ENCODE measurements at regions not wholly inside any gene's neighbourhood (a gene's known extent, or its start where the extent isn't known, plus 50 kb on each side); places are given as distances from the start of the nearest gene placed in this dataset.

DNA sequence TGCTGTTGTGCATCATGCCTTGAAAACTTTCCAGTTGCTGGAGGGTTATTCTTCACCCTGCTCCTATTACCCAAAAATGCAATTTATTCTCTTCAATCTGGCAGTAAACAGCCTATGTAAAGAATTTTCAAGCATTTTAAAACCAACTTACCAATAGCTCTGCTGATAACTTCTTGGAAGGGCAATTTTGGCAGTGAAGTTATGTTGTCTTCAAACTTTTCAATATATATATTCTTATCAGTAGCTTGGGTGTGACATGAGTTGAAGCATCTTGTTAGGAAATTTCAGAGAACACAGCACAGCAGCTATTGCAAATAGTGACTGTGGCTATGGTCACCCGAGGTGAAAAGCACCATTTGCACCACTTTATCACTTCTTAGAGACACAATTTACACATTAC, 395.5 kb downstream of the STK39 start:
- no peak overlapping the region for H3K27ac Mint-ChIP-seq
- no peak overlapping the region for H3K4me3 ChIP-seq (replicated peaks in 1 of 3; ENCODE audit: low read depth in 2 of 3, low read length in 3 of 3)
- H3K9ac ChIP-seq (ENCODE audit: insufficient read depth, low read length, poor library complexity, severe bottlenecking): no peak overlapping the region
- no peaks in the 10 kb centered on the region for H3K36me3 ChIP-seq (replicated peaks in 1 of 2; ENCODE audit: control insufficient read depth in 1 of 2, insufficient read depth in 2 of 2, low read length in 2 of 2)
- H3K9me3 Mint-ChIP-seq: peaks cover 0 to 4% (median 2%) of the 10 kb centered on the region in 7 donors
- no peaks in the 10 kb centered on the region for H3K79me2 ChIP-seq (ENCODE audit: insufficient read depth, low read length)
- no peaks in the 10 kb centered on the region for H3K4me1 ChIP-seq (ENCODE audit: control insufficient read depth in 1 of 2, insufficient read depth in 2 of 2, low read length in 2 of 2)
- H3K27ac ChIP-seq (ENCODE audit: low read depth in 1 of 2, low read length in 2 of 2): no peak overlapping the region
- WGBS (ENCODE audit: insufficient coverage): 33% methylated on average over 1 of the region's 1 CpG
- intact Hi-C loops (cut with micrococcal nuclease): no loop called here
- TF ChIP-seq, protein P1, sequence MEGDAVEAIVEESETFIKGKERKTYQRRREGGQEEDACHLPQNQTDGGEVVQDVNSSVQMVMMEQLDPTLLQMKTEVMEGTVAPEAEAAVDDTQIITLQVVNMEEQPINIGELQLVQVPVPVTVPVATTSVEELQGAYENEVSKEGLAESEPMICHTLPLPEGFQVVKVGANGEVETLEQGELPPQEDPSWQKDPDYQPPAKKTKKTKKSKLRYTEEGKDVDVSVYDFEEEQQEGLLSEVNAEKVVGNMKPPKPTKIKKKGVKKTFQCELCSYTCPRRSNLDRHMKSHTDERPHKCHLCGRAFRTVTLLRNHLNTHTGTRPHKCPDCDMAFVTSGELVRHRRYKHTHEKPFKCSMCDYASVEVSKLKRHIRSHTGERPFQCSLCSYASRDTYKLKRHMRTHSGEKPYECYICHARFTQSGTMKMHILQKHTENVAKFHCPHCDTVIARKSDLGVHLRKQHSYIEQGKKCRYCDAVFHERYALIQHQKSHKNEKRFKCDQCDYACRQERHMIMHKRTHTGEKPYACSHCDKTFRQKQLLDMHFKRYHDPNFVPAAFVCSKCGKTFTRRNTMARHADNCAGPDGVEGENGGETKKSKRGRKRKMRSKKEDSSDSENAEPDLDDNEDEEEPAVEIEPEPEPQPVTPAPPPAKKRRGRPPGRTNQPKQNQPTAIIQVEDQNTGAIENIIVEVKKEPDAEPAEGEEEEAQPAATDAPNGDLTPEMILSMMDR (IDR thresholded peaks at IDR 0.05): no peak
- H3K9me3 ChIP-seq (replicated peaks in 1 of 2; ENCODE audit: control insufficient read depth in 1 of 2, insufficient read depth in 1 of 2, low read length in 2 of 2): no peaks in the 10 kb centered on the region
- no peaks in the 10 kb centered on the region for H4K20me1 ChIP-seq (ENCODE audit: insufficient read depth, low read length)
- no peaks in the 10 kb centered on the region for H3K36me3 Mint-ChIP-seq
- peaks cover 0 to 2% (median 1%) of the 10 kb centered on the region in 3 donors for H3K27me3 Mint-ChIP-seq (ENCODE audit: low read depth in 3 of 3)
- no peak overlapping the region for H3K4me2 ChIP-seq (replicated peaks; ENCODE audit: extremely low read depth, low read length, poor library complexity, severe bottlenecking)
- no peak for DNase-seq
- no peaks in the 10 kb centered on the region for H3K4me1 Mint-ChIP-seq
- H3K4me3 Mint-ChIP-seq: no peak overlapping the region
- H2AFZ ChIP-seq (ENCODE audit: insufficient read depth, low read depth, low read length, poor library complexity, severe bottlenecking): no peak overlapping the region
- no peaks in the 10 kb centered on the region for H3K27me3 ChIP-seq (ENCODE audit: control insufficient read depth in 2 of 2, insufficient read depth in 2 of 2, low read length in 2 of 2)

- Histone ChIP-seq H3K27me3 (ENCODE audit: control insufficient read depth in 2 of 2, insufficient read depth in 2 of 2, low read length in 2 of 2) (no peaks in the 10 kb centered on the region), H3K9me3 (replicated peaks in 1 of 2; ENCODE audit: control insufficient read depth in 1 of 2, insufficient read depth in 1 of 2, low read length in 2 of 2) (no peaks in the 10 kb centered on the region), H3K9ac (ENCODE audit: insufficient read depth, low read length, poor library complexity, severe bottlenecking) (no peak overlapping the region), H3K4me3 (replicated peaks in 1 of 3; ENCODE audit: low read depth in 2 of 3, low read length in 3 of 3) (no peak overlapping the region), H3K36me3 (replicated peaks in 1 of 2; ENCODE audit: control insufficient read depth in 1 of 2, insufficient read depth in 2 of 2, low read length in 2 of 2) (no peaks in the 10 kb centered on the region), H2AFZ (ENCODE audit: insufficient read depth, low read depth, low read length, poor library complexity, severe bottlenecking) (no peak overlapping the region), H3K27ac (ENCODE audit: low read depth in 1 of 2, low read length in 2 of 2) (no peak overlapping the region), H3K4me1 (ENCODE audit: control insufficient read depth in 1 of 2, insufficient read depth in 2 of 2, low read length in 2 of 2) (no peaks in the 10 kb centered on the region), H3K4me2 (replicated peaks; ENCODE audit: extremely low read depth, low read length, poor library complexity, severe bottlenecking) (no peak overlapping the region), H4K20me1 (ENCODE audit: insufficient read depth, low read length) (no peaks in the 10 kb centered on the region), H3K79me2 (ENCODE audit: insufficient read depth, low read length) (no peaks in the 10 kb centered on the region)
- Mint-ChIP-seq H3K36me3 (no peaks in the 10 kb centered on the region), H3K27me3 (ENCODE audit: low read depth in 3 of 3) (peaks cover 0 to 2% (median 1%) of the 10 kb centered on the region in 3 donors), H3K4me3 (no peak overlapping the region), H3K4me1 (no peaks in the 10 kb centered on the region), H3K9me3 (peaks cover 0 to 4% (median 2%) of the 10 kb centered on the region in 7 donors), H3K27ac (no peak overlapping the region)
- DNase-seq: no peak
- 88% methylated on average over 3 of the region's 4 CpGs for WGBS (ENCODE audit: insufficient coverage)
- intact Hi-C loops (cut with micrococcal nuclease): no loop called here
- TF ChIP-seq, protein P1 (IDR thresholded peaks at IDR 0.05): no peak
These were observed 396.0 kb downstream of the STK39 start for GRCh38 chr2:167851323-167851860.

Data from CD14-positive monocyte (primary cell).